ENCODE measurements at regions not wholly inside any gene's neighbourhood (a gene's known extent, or its start where the extent isn't known, plus 50 kb on each side); places are given as distances from the start of the nearest gene placed in this dataset.

GRCh38 chr3:168197162-168197561 lies 101.4 kb upstream of the GOLIM4 start:
- TF ChIP-seq MAX (IDR thresholded peaks at IDR 0.05; ENCODE audit: low read depth) (no peak), POLR2AphosphoS5 (IDR thresholded peaks at IDR 0.05; ENCODE audit: low read depth, low read length) (no peak), NFIC (IDR thresholded peaks at IDR 0.05; ENCODE audit: borderline replicate concordance) (no peak), SIN3A (IDR thresholded peaks at IDR 0.05; ENCODE audit: borderline replicate concordance, low read depth, low read length) (no peak), YY1 (IDR thresholded peaks at IDR 0.05; ENCODE audit: low read depth) (no peak), FOXJ3 (CRISPR knock-in tag; IDR thresholded peaks at IDR 0.05) (no peak), CTCF (IDR thresholded peaks at IDR 0.05) (no peak)

All from SK-N-SH (cell line).